GM23248 (cell line): ENCODE measurements at regions not wholly inside any gene's neighbourhood (a gene's known extent, or its start where the extent isn't known, plus 50 kb on each side); places are given as distances from the start of the nearest gene placed in this dataset.

ENCODE experiments used
- DNase-seq: peaks from one replicate; pipeline ENCODE4 v3.0.0-alpha.2; 2015
- H2AFZ ChIP-seq: fragments of 200-600 bp; sonication (generic); 2 replicates; pipeline ENCODE4 v1.6.1; 2016; ENCODE audit warnings: antibody characterized with exemption
- H3F3A ChIP-seq: fragments of 200-600 bp; sonication (generic); 2 replicates; pipeline ENCODE4 v1.6.1; 2016; ENCODE audit warnings: mild to moderate bottlenecking, antibody characterized with exemption, mixed run types; ENCODE audit not compliant: insufficient read depth
- H3K27ac ChIP-seq: fragments of 200-600 bp; sonication (generic); 2 replicates; pipeline ENCODE4 v1.5.1; 2016; ENCODE audit warnings: mild to moderate bottlenecking
- H3K27me3 ChIP-seq: fragments of 200-600 bp; sonication (generic); replicated peaks from 2 replicates; pipeline ENCODE4 v1.6.1; 2016; ENCODE audit warnings: mild to moderate bottlenecking; ENCODE audit not compliant: insufficient read depth
- H3K36me3 ChIP-seq: fragments of 200-600 bp; sonication (generic); 2 replicates; pipeline ENCODE4 v1.6.1; 2016; ENCODE audit warnings: low read depth, mild to moderate bottlenecking
- H3K4me1 ChIP-seq: fragments of 200-600 bp; sonication (generic); 2 replicates; pipeline ENCODE4 v1.6.1; 2016; ENCODE audit warnings: mild to moderate bottlenecking; ENCODE audit not compliant: insufficient read depth
- H3K4me2 ChIP-seq: fragments of 200-600 bp; sonication (generic); one replicate; pipeline ENCODE4 v1.6.1; 2016; ENCODE audit warnings: mild to moderate bottlenecking; ENCODE audit not compliant: unreplicated experiment
- H3K4me3 ChIP-seq: fragments of 200-600 bp; sonication (generic); 2 replicates; pipeline ENCODE4 v1.5.1; 2016; ENCODE audit warnings: mild to moderate bottlenecking
- H3K79me2 ChIP-seq: fragments of 200-600 bp; sonication (generic); 2 replicates; pipeline ENCODE4 v1.6.1; 2016; ENCODE audit warnings: mild to moderate bottlenecking; ENCODE audit not compliant: insufficient read depth
- H3K9ac ChIP-seq: fragments of 200-600 bp; sonication (generic); 2 replicates; pipeline ENCODE4 v1.6.1; 2016; ENCODE audit warnings: mild to moderate bottlenecking
- H3K9me2 ChIP-seq: fragments of 200-600 bp; sonication (generic); 2 replicates; pipeline ENCODE4 v1.6.1; 2016; ENCODE audit warnings: mixed run types, mild to moderate bottlenecking, moderate library complexity; ENCODE audit not compliant: insufficient read depth
- H3K9me3 ChIP-seq: fragments of 200-600 bp; sonication (generic); one replicate; pipeline ENCODE4 v1.6.1; 2017; ENCODE audit warnings: low read depth
- H4K20me1 ChIP-seq: fragments of 200-600 bp; sonication (generic); 2 replicates; pipeline ENCODE4 v1.6.0; 2016; ENCODE audit not compliant: insufficient read depth
- EZH2 ChIP-seq: fragments of 200-600 bp; sonication (generic); IDR thresholded peaks from 2 replicates; pipeline ENCODE4 v1.6.1; 2018; ENCODE audit warnings: antibody characterized with exemption, mild to moderate bottlenecking; ENCODE audit not compliant: insufficient read depth, poor library complexity, severe bottlenecking
- EZH2phosphoT487 ChIP-seq: fragments of 200-600 bp; sonication (generic); IDR thresholded peaks from 2 replicates; pipeline ENCODE4 v1.6.1; 2018; ENCODE audit warnings: antibody characterized with exemption, moderate library complexity, mild to moderate bottlenecking, low read depth; ENCODE audit not compliant: insufficient read depth
- WGBS, 2 experiments: methylation state at CpG; one replicate each; pipeline ENCODE4 v1.1.6; 2015 to 2017; ENCODE audit warnings: low lambda C conversion rate in 2 of 2, low coverage in 1 of 2; ENCODE audit errors: missing lambda C conversion rate in 2 of 2; 5-methylcytosine and 5-hydroxymethylcytosine counted together
- in situ Hi-C: fragments of 300-500 bp; cut with MboI; formaldehyde crosslinking; loops from 2 replicates; pipeline ENCODE4 v1.15.0; 2020

DNA sequence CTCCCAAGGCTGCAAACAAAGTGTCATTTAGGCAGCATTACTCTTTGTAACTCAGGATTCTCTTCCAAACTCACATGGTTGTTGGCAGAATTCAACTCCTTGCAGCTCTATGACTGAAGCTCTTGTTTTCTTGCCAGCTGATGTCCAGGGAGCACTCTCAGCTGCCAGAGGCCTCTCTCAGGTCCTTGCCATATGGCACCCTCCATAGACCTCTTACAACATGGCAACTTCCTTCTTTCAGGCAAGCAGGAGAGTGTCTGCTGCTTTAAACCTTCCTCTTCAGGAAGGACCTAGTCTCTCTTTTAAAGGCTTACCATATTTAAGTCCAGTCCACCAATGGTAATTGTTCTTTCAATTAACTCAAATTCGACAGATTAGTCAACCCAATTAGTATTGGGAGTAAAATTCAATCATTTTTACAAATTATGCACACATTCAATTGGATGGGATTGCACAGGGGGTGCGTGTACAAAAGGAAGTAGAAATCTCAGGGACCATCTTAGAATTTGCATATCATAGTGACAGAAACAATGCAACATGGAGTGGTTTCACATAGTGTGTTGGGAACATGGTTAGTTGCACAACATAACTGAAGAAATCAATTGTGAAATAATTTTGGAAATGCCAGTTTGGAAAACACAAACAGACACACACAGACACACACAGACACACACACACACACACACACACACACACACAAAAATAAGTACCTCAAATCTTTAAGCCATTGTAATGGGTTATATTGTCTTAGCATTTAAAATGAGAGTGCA, 893.5 kb upstream of the ZEB2 start:
- no peak for TF ChIP-seq EZH2phosphoT487
- Histone ChIP-seq H3K4me1 (no peaks in the 10 kb centered on the region), H3F3A (no peaks in the 10 kb centered on the region), H3K4me3 (no peak overlapping the region), H3K9me3 (no peaks in the 10 kb centered on the region), H3K9ac (no peak overlapping the region), H3K79me2 (no peaks in the 10 kb centered on the region), H3K9me2 (no peaks in the 10 kb centered on the region), H3K27me3 (no peaks in the 10 kb centered on the region), H3K4me2 (no peak overlapping the region), H3K36me3 (no peaks in the 10 kb centered on the region), H2AFZ (no peak overlapping the region), H3K27ac (no peak overlapping the region), H4K20me1 (no peaks in the 10 kb centered on the region)
- WGBS, 2 experiments = 45 to 47% methylated on average over 2 of the region's 2 CpGs
- in situ Hi-C loops = no loop called here
- DNase-seq = no peak

GRCh38 chr2:145412155-145412554, 892.2 kb upstream of the ZEB2 start:
- Histone ChIP-seq H2AFZ (no peak overlapping the region), H3K4me3 (no peak overlapping the region), H3K4me1 (no peaks in the 10 kb centered on the region), H3K9me2 (no peaks in the 10 kb centered on the region), H3K27ac (no peak overlapping the region), H3K4me2 (no peak overlapping the region), H3K79me2 (no peaks in the 10 kb centered on the region), H3K27me3 (no peaks in the 10 kb centered on the region), H3K9me3 (no peaks in the 10 kb centered on the region), H4K20me1 (no peaks in the 10 kb centered on the region), H3K36me3 (no peaks in the 10 kb centered on the region), H3F3A (no peaks in the 10 kb centered on the region), H3K9ac (no peak overlapping the region)
- 83 to 89% methylated on average over 4 of the region's 4 CpGs for WGBS, 2 experiments
- TF ChIP-seq EZH2phosphoT487 = no peak
- no peak for TF ChIP-seq EZH2
- in situ Hi-C loops = no loop called here
- no peak for DNase-seq

DNA sequence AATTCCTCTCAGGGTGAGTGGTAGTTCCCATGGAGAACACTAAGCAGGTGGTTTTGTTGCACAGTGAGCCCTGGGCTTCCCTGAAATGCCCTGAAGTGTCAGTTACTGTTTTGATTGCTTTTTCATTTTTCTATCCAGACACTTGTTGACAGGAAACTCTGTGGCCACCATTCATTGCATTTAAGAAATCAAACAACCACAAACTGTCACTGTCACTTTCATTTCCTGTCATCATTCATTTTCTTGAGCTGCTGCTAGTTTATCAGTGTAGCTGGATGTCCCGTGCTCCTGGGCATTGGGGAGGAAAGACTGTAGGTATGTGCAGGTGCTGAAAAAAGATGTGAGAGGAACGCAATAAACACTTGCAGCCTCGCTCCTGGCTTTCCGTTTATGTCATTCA, 891.6 kb upstream of the ZEB2 start:
- Histone ChIP-seq H4K20me1 (no peaks in the 10 kb centered on the region), H3K9ac (no peak overlapping the region), H3K36me3 (no peaks in the 10 kb centered on the region), H3K9me2 (no peaks in the 10 kb centered on the region), H3K27ac (no peak overlapping the region), H3K9me3 (no peaks in the 10 kb centered on the region), H3K4me1 (no peaks in the 10 kb centered on the region), H3K4me2 (no peak overlapping the region), H2AFZ (no peak overlapping the region), H3K79me2 (no peaks in the 10 kb centered on the region), H3F3A (no peaks in the 10 kb centered on the region), H3K4me3 (no peak overlapping the region), H3K27me3 (no peaks in the 10 kb centered on the region)
- WGBS, 2 experiments = 94 to 96% methylated on average over 4 of the region's 4 CpGs
- in situ Hi-C loops = no loop called here
- TF ChIP-seq EZH2phosphoT487 = no peak
- no peak for TF ChIP-seq EZH2
- no peak for DNase-seq

DNA sequence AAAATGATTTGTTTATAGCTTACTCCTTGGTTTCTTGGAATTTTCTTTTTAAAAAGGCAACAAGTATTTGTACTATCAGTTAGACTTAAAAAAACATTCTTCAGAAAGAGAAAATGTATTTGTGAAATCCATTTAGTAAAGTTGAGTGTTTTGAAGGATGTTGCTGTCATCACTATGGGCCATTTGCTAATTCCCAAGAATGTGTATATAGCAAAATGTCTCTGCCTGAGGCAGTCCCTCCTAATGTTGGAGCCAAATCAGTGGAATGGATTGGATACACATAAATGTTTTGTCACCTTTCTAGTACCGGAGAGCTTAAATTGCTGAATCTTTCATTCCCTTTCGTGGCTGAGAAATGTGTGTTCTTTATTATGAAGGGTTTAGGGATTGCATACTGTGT, 890.2 kb upstream of the ZEB2 start:
- no peaks in the 10 kb centered on the region for H3K4me1 ChIP-seq
- no peak for TF ChIP-seq EZH2phosphoT487
- TF ChIP-seq EZH2 = no peak
- H4K20me1 ChIP-seq = no peaks in the 10 kb centered on the region
- H3K27ac ChIP-seq = no peak overlapping the region
- no peaks in the 10 kb centered on the region for H3K36me3 ChIP-seq
- WGBS, 2 experiments = 69 to 74% methylated on average over 2 of the region's 2 CpGs
- no peak for DNase-seq
- H3K4me2 ChIP-seq = no peak overlapping the region
- H3K9me3 ChIP-seq = no peaks in the 10 kb centered on the region
- no peaks in the 10 kb centered on the region for H3K79me2 ChIP-seq
- H3K9ac ChIP-seq = no peak overlapping the region
- no peaks in the 10 kb centered on the region for H3F3A ChIP-seq
- no peaks in the 10 kb centered on the region for H3K9me2 ChIP-seq
- in situ Hi-C loops = no loop called here
- no peaks in the 10 kb centered on the region for H3K27me3 ChIP-seq
- no peak overlapping the region for H3K4me3 ChIP-seq
- H2AFZ ChIP-seq = no peak overlapping the region

DNA sequence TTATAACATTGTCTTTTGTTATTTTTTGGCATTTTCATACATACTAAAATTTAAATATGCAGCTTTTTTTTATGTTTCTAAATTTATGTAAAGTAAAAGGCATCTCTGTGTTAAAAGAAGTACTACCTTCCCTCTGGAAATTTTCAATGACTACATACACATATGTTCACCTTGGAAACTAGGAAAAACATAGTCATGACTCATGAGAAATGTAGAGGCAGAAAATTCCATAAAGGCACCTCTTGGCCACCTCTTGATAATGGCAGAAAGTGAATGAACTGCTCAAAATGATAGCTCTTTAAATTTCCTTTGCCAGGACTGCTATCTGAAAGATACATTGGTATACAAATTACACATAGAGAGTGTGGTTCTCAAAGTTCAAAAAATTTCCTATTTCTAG, 889.1 kb upstream of the ZEB2 start:
- no peak for TF ChIP-seq EZH2
- TF ChIP-seq EZH2phosphoT487 = no peak

More for the DNA sequence above, 889.1 kb upstream of the ZEB2 start:
- Histone ChIP-seq H3K27ac (no peak overlapping the region), H3K36me3 (no peaks in the 10 kb centered on the region), H4K20me1 (no peaks in the 10 kb centered on the region), H3K79me2 (no peaks in the 10 kb centered on the region), H3K4me2 (no peak overlapping the region), H2AFZ (no peak overlapping the region), H3K9ac (no peak overlapping the region), H3K9me2 (no peaks in the 10 kb centered on the region), H3K27me3 (no peaks in the 10 kb centered on the region), H3K4me3 (no peak overlapping the region), H3K4me1 (0 out of 2 replicates have a peak, but pooled peaks cover 4% of the 10 kb centered on the region), H3F3A (no peaks in the 10 kb centered on the region), H3K9me3 (no peaks in the 10 kb centered on the region)
- no peak for DNase-seq
- in situ Hi-C loops = no loop called here
